ENCODE measurements at regions not wholly inside any gene's neighbourhood (a gene's known extent, or its start where the extent isn't known, plus 50 kb on each side); places are given as distances from the start of the nearest gene placed in this dataset.
"Not testable (repeated sequence)": the region's sequence is repeated elsewhere in the genome, so short reads cannot be mapped to it uniquely, and the experiment has no call there.

- DNase-seq = no peak
Observed at GRCh38 chr9:75462866-75463265, 374.6 kb downstream of the OSTF1 start.

GRCh38 chr9:75463871-75464270 is 375.6 kb downstream of the OSTF1 start:
- DNase-seq = no peak

DNA sequence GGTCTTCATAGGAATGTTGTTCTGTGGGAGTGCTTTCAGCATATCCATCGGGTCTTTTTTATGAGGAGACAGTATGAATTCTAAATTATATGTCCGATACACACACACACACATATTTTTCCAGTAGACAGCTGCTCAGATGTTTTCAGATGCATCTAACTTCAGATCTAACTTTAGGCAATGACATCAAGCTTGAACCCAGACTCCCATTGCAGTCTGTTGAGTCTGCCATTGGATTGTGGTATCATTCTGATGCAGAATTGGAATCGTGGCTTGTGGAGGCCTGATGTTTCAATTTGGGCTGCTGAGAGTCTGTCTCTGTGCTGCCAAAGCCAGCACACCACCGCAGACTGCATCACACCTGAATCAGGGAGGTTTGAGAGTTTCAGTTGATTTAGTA is 376.4 kb downstream of the OSTF1 start:
- DNase-seq = no peak

DNA sequence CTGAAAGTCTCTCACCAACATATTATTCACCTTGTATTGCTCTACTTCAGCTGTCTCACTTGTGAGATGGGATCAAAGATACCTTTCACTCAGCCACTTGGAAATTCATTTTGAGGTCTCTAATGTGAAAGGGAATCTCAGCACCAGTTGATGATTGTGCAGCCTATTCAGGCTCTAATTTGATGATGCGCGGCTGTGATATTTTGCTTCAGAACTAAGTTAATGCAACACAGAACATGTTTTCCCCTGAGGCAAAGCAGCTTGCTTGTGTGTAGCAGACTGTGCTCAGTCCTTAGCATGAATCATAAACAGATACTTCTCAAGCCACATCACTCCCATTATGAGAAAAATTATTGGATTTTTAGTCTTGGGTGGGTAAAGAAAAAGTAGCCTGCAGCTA is 378.8 kb downstream of the OSTF1 start:
- DNase-seq = no peak

DNA sequence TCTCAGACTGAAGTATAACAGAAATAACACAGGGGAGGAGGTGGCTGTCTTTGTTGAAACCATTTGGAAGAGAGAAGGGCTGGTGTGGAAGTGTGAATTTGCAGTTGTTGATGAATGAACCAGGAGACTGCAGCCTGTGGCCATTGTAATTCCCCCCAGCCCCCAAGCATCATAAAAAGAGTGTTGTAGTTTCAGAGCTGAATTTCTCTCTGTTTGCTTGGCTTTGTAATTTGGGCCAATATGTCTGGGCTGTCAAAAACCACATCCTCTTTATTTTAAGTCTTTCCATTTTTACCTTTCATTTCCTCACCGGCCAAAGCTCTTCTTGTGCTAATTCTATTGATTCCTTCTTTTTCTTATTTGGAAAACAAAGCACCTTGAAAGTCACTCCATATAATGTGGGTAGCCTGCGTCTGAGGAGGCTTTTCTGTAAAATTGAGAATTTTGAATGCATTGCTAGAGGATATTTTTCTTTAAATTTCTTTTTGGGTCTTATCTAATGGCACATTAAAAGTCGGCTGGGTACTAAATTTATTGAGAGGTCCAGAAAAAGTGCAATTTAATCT is 383.3 kb downstream of the OSTF1 start:
- no peak for DNase-seq

- DNase-seq = no peak
Observed at GRCh38 chr9:75482566-75482965, 394.3 kb downstream of the OSTF1 start.

DNA sequence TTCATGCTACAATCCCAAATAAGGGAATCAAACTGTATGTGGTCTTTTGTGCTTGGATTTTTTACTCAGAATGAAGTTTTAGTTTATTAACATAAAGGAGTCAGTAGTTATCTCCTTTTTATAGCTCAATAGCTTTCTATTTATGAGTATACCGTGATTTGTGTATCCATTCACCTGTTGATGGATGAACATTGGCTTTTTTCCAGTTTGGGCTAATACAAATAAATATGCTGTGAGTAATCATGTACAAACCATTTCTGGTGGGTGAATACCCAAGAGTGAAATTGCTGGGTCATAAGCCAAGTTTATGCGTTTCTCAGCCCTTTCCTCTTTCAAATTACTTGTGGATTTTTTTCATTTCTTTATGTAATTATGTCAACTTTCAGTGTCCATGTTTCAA is 395.3 kb downstream of the OSTF1 start:
- DNase-seq = no peak

DNA sequence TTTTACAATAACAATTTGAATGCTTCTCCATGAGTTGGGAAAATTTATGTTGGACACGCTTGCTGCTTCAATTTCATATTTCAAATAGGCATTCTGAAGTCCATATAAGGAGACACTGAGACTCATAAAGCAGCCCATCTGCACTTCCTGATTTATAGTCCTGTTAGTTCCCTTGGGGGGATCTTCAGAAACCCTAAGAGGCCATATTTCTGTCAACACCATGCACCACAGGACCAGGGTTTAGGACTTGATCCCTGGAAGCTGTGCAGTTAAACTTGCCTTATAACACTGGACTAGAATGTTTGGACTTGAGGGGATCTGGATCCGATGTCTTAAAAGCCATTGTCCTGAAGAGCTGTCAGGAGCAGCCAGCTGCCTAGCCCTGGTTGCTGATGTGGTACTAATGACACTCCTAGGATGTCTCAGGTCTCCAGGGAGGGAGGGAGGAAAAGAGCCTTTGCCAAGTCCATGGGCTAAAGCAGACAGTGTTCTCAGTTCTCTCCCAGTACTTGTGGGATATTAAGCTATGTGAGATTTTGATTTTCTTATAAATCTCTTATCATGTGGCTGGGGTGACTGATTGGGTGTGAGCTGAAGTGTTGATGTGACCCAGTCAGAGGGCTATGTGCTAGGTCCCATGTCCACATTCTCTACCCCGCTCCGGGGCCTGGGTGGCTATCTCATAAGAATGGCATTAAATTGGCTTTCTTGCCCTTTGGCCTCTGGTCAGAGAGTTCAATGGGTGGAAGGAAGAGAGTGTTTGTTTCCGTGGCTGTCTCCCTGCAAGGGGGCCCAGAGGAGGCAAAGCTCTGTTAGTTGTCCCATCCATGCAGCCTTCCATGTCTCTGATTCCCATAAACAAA is 399.8 kb downstream of the OSTF1 start:
- DNase-seq = no peak

- DNase-seq = no peak
Observed at GRCh38 chr9:75488719-75489110, 400.4 kb downstream of the OSTF1 start.

DNA sequence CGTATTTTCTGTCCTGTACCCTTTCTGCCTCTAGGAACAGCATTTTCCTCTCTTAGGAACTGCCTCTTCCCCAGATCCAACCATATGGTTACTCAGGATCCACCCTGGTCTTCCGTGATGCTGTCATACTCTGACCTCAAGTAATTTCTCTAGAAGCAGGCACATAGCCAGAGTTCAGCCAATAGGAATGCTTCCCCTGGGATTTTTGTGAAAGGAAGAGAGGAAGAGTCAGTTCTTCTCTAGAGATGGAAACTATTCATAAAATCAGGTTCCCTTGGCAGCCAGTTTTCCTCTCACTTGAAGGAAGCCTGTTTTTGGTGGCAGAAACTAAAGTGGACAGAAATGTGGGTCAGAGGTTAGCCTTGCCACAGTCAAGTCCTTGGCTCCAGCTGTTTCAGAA is 400.1 kb upstream of the PCSK5 start:
- DNase-seq = no peak

- DNase-seq = no peak
Observed at GRCh38 chr9:75491533-75491932, 398.9 kb upstream of the PCSK5 start.

DNA sequence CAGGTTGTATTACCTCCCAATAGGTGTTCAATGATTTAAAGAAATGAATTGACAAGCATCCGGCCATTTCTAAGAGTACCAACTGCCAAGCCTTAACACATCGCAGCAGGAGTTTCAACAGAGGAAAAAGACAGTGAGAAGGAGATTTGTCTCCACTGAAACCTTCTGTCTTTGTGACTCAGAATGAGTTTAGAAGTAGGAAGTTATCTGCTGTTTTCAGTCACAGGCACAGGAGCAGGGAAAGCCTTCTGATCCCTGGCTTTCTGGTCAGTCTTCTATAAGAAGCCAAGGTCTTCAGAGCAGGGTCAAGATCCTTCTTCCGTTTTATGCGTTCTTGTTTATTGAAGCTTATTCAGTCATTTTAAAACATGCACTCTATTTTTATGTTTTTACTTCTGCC is 390.7 kb upstream of the PCSK5 start:
- DNase-seq = no peak

- no peak for DNase-seq
Observed at GRCh38 chr9:75500479-75500878, 390.0 kb upstream of the PCSK5 start.

DNA sequence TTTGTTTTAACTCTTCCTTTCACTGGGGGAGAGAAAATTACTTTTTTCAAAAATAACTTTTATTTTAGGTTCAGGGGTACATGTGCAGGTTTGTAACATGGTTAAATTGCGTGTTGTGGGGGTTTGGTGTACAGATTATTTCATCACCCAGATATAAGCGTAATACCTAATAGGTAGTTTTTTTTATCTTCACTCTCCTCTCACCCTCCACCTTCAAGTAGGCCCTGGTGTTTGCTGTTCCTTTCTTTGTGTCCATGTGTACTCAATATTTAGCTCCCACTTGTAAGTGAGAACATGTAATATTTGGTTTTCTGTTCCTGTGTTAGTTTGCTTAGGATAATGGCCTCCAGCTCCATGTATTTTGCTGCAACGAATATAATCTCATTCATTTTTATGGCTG is 389.5 kb upstream of the PCSK5 start:
- DNase-seq = not testable (repeated sequence)

DNA sequence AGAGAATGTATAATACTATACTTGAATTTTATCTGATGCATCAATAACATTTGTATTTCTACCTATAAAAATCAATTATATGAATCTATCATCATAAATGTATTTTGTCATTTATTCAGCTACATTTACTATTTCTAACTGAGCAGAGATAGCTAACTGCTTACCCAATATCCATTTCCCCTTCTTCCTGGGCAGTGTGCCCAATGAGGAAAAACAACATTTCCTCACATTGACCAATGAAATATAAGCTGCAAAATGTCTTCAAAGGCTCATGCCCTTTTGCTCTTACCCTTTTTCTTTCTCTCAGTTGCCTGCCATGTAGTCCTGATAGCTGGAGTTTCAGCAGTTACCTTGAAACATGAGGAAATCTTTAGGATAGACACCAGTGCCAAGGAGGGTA is 385.8 kb upstream of the PCSK5 start:
- DNase-seq = no peak

GRCh38 chr9:75505654-75506053 is 384.8 kb upstream of the PCSK5 start:
- no peak for DNase-seq

GRCh38 chr9:75529463-75529862 is 361.0 kb upstream of the PCSK5 start:
- DNase-seq = no peak

GRCh38 chr9:75531588-75531987 is 358.9 kb upstream of the PCSK5 start:
- no peak for DNase-seq

GRCh38 chr9:75532233-75533050 is 358.0 kb upstream of the PCSK5 start:
- DNase-seq = no peak

GRCh38 chr9:75539523-75539922 is 350.9 kb upstream of the PCSK5 start:
- DNase-seq = no peak

DNA sequence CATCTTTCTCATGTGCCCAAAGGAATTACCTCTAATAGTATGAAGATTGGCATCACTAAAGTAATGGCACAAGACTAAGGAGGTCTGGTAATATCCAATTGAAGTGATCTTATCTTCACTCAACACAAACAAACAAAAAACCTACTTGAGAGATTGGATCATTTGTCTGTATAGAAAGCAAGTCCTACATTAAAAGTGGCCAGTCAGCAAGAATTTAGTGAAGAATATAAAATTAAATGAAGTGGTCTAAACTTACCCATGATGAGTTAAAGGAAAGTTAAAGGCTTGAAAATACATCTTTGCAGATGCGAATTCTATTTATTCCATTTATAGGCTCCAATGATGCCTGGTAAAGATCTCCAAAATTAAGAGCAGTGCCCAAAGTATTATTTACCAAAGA is 350.3 kb upstream of the PCSK5 start:
- DNase-seq = no peak

- DNase-seq = no peak
Observed at GRCh38 chr9:75541734-75542133, 348.7 kb upstream of the PCSK5 start.

GRCh38 chr9:75544815-75545214 is 345.7 kb upstream of the PCSK5 start:
- DNase-seq = no peak

GRCh38 chr9:75545287-75545686 is 345.2 kb upstream of the PCSK5 start:
- no peak for DNase-seq

All from stimulated activated CD4-positive, alpha-beta T cell treated with anti-CD3 and anti-CD28 coated beads, Interleukin-4, amount 100 ng/mL, for 1 hour (primary cell).